HG03442 (cell line): ENCODE measurements at regions not wholly inside any gene's neighbourhood (a gene's known extent, or its start where the extent isn't known, plus 50 kb on each side); places are given as distances from the start of the nearest gene placed in this dataset.
"Not testable (repeated sequence)": the region's sequence is repeated elsewhere in the genome, so short reads cannot be mapped to it uniquely, and the experiment has no call there.

Experiments used
- ATAC-seq: cut with Tn5 transposase; IDR thresholded peaks from one replicate; pipeline ENCODE4 v1.9.1; 2021; ENCODE audit warnings: mild to moderate bottlenecking, moderate library complexity; ENCODE audit not compliant: unreplicated experiment

DNA sequence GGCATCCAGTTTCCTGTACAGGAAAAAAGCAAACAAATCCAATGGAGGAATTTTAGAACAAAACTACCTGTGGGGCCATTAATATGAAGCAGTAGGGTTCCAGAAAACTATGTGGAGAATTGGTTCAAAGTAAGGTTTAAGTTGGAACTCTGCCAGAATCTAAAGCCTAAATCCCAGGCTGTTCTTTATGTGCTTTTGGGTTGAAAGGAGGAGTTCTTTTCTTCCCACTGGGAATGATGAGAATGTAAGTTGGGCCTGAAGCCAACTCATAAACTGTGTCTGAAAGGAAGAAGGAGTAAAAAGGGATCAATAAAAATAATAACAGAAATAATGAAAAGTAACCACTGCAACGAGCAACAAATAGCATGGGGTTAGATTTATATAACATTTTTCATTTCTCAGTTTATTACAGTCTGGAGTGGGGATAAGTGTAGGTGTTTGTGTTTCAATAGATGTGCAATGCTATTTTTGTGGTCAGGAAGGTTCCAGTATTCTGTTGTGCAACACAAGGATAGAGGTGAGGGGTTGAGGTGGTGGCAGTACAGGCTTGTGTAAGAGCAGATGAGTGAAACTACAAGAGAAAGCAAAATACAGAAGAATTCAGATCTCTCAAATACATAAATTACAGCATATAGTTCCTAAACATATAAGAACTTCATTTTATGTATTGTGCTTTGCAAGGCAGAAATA is 373.6 kb downstream of the EMP1 start:
- no peak for ATAC-seq

DNA sequence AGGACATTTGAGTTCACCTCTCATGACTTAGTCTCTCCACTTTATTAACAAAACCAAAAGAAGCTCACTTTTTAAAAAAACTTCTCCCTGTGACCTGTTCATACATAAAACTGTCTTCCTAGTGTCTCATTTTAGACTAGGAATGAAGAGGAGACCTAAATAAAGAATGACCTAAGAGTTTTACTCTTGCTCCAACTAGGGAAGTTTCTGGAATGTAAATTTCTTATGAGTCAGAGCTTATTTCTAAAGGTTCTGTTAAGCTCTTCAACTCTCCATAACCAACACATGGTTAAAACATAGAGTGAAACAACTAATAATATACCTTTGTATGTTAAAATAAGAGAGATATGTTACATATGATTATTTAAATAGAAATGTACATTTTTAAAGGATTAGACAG is 369.8 kb downstream of the EMP1 start:
- ATAC-seq: no peak

GRCh38 chr12:13564266-13564810 is 367.8 kb downstream of the EMP1 start:
- ATAC-seq: no peak

GRCh38 chr12:13563743-13564125 is 367.2 kb downstream of the EMP1 start:
- ATAC-seq: no peak

GRCh38 chr12:13562915-13563742 is 366.6 kb downstream of the EMP1 start:
- no peak for ATAC-seq

- no peak for ATAC-seq
These were observed 365.4 kb downstream of the EMP1 start for GRCh38 chr12:13561923-13562322.

GRCh38 chr12:13559318-13559978 is 362.9 kb downstream of the EMP1 start:
- ATAC-seq: no peak

- ATAC-seq: no peak
These were observed 356.3 kb downstream of the EMP1 start for GRCh38 chr12:13552830-13553229.

GRCh38 chr12:13547283-13547682 is 350.8 kb downstream of the EMP1 start:
- no peak for ATAC-seq

GRCh38 chr12:13546231-13546630 is 349.7 kb downstream of the EMP1 start:
- ATAC-seq: no peak

DNA sequence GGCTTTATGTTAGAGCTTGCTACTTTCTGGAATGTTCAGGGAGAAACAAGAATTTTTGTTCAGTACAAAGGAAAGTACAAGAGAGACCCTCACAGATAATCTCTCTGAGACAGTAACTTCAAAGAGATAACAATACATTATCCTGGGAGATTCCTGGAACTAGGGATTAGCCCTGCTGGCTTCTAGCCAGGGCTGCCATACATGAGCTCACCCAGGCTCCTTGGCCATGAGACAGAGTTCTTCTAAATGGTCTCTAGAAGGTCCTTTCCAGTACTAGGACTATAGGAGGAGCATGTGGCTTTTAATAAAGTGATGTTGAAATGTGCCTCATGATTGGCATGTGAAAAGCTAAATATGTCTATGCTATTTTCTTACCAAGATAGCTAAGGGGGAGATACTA is 342.5 kb downstream of the EMP1 start:
- no peak for ATAC-seq

DNA sequence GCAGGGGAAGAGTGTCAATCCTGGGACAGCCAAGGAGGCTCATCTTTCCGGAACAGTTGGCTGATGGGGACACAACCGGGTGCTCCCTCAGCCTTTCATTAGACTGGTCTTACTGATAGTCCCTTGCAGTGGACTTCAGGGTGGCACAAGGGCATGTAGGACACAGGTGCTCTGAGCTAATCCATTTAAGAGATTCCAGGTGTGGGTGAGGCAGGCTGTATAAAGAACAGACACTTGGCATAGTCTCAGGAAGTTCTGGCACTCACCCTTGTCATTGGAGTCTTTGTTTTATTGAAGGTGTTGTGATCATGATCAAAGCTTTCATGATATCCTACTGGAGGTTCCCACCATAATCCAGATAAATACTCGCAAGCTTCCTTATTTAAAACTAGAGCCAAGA is 341.6 kb downstream of the EMP1 start:
- ATAC-seq: no peak

DNA sequence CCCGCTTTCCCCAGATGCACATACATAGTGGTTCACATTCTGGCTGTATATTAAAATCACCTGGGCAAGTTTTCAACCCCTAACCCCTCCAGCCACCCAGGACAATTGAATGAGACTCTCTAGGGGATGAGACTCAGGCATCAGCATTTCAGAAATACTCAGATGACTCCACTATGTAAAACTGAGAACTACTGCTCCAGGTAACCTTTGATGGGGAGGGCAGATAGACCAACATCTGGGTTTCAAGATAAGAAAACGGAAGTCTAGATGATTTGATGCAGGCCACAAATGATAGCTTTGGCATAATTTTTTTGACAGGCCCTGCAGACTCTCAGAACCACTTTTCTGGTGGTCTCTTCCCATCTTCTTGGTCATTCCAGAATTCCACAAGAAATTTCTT is 341.1 kb downstream of the EMP1 start:
- ATAC-seq: peak; percentile 66

- peak; percentile 94 for ATAC-seq
These were observed 339.8 kb downstream of the EMP1 start for GRCh38 chr12:13536219-13536910.

DNA sequence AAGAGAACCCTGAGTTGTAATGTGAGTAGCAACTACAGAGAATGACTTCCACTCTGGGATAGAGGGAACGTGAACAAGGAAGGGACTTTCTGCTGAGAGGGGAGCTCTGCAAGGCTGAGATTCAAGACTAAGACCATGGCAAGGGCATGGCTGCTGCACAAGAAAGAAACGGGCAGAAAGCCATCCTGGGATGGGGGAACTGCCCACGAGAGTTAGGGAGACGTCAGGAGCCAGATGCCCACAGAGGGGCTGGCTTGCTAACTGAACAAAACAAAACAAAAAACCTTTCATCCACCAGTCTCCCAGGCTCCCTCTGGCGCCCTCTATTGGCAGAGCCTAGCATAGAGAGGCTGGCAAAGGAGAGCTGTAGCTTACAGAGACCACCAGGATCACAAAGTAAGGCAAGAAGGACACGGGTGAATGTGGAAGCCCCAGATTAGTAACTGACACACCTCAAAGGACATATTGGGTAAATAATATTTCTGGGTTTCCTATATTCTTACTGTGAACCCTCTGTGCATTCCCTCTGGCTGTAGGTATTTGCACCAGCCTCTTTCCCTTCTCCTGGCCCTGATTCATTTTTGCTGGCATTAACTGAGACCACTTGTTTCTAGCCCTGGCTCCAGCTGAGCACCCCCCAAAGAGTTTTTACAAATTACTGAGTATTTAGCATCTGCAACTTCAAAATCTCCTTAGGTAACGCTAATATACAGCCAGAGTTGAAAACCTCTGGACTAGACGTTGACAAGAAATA is 338.3 kb downstream of the EMP1 start:
- no peak for ATAC-seq

GRCh38 chr12:13534242-13534641 is 337.7 kb downstream of the EMP1 start:
- ATAC-seq: no peak

DNA sequence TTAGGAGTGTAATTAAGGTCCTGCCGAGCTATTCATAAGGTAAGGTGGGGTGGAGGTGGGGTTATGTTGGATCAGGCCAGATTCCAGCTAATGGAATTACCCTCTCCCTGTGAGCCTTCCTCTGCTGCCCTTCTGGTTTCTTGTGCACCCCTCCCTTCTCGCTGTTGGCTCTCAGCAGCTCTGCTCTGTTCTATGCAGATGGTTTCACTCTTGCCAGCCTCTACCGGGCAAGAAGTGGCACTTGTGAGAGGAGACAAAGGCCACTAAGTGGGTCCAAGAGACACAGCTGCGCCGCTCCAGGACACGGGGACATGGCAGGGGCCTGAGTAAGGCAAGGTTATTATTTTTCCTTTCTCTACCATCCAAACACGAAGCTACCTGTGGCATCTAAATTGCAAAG is 334.4 kb downstream of the EMP1 start:
- ATAC-seq: no peak

- not testable (repeated sequence) for ATAC-seq
These were observed 329.8 kb downstream of the EMP1 start for GRCh38 chr12:13526185-13526921.

GRCh38 chr12:13523536-13524307 is 327.2 kb downstream of the EMP1 start:
- no peak for ATAC-seq
